Fibroblast of skin of back (primary cell): ENCODE measurements at regions not wholly inside any gene's neighbourhood (a gene's known extent, or its start where the extent isn't known, plus 50 kb on each side); places are given as distances from the start of the nearest gene placed in this dataset.

Experiments
- DNase-seq: peaks from one replicate; pipeline ENCODE4 v3.0.0-alpha.2; 2013

DNA sequence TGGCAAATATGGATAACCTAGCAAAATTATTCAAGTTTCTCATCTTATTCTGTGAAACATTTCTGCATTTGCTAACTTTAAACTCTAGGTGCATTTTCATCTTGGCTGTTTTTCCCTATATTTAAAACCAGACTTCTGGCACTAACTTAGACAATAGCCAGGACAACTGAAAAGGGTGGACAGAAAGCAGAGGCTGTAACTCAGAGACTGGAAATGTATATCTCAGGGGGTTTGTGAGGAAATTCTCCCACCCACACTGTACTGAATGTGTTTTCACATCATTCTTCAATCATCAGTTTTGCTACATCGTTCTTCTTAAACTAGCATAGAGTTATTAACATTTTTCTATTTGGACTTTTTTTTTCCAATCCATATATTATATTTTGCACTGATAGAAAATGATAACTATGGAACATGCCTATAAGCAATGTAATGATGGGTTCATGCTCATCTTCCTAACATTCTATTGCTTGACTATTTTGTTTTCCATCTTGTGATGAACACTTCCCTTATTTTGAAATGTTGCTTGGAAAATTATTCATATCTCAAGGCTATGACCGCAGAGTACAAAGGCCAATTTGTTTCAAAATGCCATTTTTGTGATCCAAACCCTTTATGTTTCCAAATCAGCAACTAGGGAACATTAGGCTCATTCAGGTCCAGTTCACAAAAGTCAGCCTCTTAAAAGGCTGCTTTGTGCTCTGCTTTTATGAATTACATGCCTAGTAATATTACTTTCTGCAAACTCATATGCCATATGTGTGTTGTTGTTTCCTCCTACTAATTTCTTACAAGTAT lies 125.8 kb upstream of the CDH19 start:
- DNase-seq: no peak

DNA sequence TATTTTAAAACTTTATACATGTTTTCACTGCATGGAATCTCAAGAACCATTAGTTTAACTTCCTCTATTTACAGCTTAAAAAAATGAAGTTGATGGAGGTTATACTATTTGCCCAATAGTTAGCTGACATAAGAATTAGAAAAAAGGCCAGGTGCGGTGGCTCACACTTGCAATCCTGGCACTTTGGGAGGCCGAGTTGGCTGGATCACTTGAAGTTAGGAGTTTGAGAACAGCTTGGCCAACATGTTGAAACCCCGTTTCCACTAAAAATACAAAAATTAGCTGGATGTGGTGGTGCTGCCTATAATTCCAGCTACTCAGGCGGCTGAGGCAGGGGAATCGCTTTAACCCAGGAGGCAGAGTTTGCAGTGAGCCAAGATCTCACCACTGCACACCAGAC lies 125.1 kb upstream of the CDH19 start:
- no peak for DNase-seq

DNA sequence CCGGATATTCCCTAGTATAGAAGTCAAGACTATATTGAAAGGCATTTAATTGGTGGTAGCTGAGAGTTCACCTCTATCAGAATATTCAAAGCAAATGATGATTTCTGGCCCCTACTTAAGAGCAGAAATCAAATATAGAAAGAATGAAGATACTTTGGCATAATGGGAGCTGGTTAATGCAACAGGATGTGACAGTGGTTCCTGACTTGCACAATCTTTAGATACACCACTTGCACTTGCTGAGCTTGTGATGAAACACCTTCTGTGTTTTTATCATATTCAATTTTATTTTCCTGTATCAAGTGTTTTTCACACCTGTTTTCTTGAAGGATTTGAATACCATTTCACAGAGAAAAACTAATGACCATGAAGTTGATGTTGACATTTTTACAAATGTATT lies 124.1 kb upstream of the CDH19 start:
- DNase-seq: no peak

DNA sequence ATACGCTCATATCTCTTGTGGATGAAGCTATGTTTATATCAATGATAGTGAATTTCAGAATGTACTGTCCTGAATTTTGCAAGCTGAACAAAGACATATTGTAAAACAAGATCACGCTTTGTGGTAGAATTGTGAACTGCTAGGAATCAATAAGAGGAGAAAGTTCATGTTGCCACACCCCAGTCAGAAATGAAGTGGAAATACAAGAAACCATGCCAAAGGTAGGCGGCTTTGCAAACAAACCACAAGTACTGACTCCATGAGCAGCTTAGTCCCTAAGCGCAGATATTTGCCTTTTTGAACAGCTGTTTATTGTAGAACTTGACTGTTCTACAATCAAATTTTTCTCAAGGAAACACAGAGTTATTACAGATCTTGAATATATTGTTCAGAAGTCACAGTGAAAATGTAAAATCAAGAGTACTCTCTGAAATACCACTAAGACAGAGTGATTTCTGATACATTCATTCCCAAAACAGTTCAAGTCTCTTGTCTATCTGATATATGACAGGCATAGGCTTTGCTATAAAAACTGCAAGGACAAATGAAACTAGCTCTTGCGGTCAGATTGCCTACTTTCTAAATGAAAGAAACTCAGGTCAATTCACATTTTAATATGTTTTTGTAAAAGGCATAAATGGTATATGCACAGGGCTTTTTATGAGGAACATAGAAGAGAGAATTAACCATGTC lies 120.9 kb upstream of the CDH19 start:
- no peak for DNase-seq

DNA sequence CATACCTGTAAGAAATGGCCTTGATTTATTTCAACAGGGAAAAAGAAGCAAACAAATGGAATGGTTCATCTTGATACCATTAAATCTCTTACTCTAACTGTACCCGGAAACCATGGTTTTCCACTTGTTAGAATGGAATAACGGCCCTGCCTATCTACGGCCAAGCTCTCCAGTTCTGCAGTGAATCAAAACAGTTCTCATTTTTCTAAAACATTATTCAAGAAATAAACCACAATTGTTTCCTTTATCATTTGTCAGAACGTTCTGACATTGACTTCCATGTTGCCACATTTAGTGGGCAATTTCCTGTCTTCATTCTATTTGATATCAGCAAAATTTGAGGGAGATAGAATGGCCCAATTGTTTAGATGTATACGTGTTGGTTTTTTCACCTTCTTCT lies 118.8 kb upstream of the CDH19 start:
- DNase-seq: no peak

DNA sequence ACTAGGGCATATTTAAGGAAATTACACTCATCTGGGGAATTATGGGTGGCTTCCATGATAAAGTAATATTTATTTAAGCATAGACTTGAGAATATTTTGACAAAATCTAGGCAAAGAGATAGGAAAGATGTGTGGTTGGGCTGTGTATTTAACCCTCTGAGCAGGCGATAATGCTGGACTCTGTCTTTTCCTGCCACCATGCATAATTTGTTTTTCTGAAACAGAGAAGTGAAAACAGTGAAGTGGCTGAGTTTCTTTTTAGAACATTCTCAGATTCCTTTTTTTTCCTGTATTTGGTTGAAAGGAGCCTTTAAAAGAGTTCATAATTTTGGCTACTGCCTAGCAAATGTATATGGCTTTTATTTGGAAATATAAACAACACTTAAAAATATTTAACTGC lies 104.8 kb upstream of the CDH19 start:
- no peak for DNase-seq

DNA sequence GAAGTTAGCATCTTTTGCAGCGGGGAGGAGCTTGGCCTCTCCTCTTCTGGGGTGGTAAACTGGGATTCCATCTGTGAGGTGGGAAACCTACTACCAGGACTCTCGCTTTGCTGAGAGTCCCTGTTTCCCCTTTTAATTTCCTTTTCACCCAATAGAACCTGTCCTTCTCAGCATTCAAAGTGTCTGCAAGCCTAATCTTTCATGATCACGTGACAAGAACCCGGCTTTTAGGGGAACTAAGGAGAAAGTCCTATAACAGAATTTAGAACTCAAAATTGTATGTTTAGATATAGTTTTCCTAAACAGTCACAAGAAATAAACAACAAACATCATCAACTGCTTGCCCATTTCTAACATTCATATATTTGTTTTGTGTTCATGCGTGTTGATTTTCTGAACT lies 103.6 kb upstream of the CDH19 start:
- no peak for DNase-seq

DNA sequence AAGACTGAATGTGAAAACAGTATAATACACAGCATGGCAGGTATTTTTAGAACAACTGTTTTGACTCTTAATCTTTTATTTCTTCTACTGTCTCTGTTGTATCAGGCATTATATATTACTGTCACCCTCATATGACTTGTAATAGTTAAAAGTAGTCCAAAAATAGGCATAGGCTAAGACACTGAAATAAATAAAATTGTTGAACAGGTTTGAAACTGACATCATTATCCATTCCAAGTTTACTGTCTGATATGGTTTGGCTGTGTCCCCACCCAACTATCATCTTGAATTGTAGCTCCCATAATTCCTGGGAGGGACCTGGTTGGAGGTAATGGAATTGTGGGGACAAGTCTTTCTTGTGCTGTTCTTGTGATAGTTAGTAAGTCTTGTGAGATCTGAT lies 91.4 kb upstream of the CDH19 start:
- no peak for DNase-seq

DNA sequence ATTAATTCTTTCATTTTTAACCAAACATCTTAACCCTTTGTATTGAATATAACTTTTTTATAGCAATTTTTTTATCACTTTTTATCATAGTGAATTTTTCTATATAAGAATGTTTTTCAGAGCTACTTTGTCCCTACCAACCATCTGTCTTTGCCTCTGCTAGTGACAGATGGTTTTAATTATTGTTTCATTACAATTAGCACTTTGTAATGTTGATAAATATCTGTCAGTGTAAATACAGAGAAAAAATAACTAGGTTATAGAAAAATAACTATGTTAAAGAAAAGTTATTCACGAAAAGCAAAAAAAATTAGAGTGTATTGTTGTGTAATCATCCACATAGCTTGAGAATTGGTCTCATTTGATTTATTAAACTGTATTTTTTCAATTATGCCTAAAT lies 91.0 kb upstream of the CDH19 start:
- no peak for DNase-seq

DNA sequence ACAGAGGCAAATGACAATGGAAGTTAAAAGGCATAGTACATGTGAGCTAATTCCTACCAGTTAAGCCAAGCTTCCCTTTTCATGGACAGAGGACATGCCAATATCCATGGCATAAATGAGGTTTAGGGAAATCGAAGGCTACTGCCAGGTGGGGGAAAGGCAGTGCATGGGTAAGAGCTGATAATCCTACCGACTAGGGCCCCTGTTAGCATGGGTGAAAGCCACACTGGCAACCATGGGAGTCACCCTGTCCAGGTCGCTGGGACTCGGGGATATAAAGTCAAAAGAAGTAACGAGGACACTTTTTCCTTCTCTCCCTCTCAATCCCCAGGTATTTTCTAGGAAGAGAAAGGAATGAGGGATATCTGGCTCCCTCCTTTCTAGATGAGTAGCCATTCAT lies 83.7 kb upstream of the CDH19 start:
- no peak for DNase-seq

DNA sequence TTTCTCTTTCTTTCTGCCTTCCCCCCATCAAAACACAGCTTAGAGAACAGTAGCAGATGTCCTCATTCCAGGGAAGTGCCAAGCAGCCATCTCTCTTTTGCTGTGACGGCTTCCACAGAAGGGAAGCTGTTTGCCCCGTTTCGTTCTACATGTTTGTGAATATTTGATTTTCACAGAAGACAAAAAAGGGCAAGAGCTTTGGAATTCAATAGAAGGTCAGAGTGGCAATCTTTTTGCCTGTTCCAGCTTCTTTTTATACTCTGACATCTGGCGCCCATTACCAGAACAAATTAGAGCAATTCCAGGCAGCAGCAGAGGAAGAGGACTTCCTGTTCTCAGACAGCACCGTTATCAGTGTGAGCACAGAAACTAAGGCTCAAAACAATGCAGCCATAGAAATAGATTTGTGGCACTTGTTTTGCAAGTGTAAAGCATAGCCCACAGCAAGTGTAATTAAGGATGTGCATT lies 79.0 kb upstream of the CDH19 start:
- peak; percentile 0 for DNase-seq

DNA sequence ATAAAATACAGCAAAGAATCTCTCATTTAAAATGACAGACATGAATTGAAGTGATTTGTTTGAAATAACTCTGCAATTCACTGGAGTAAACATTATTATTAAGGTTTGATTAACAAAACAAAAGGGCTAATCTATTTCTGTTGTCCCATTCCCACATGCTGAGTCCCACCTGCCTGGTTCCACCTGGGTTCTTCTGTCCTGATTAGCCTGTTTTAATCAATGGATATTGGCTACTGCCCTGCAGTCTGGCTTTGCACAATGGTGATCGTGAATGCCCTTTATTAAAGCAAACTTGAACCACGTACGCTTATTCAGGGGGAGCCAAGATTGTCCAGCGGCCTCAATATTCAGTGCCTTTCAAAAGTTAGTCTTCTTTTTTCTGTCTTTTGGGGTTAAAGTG lies 72.8 kb upstream of the CDH19 start:
- DNase-seq: no peak

DNA sequence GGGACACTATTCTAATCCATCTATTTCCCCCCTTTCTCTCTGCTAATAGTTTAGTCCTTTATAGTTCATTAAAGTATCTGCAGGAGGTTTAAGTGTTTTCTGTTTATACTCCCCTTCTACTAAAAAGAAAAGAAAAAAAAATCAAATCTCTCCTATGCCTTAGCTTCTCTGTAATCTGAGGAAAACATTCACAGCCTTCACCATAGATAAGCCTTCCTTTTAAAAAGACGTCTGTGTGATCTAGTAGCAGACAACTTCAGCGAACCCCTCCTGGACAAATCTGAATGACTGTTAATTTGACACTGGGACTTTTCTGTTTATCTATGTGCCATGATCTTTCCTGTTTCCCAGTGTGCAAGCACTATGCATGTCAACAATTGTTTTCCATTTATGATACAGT lies 70.4 kb upstream of the CDH19 start:
- DNase-seq: no peak

DNA sequence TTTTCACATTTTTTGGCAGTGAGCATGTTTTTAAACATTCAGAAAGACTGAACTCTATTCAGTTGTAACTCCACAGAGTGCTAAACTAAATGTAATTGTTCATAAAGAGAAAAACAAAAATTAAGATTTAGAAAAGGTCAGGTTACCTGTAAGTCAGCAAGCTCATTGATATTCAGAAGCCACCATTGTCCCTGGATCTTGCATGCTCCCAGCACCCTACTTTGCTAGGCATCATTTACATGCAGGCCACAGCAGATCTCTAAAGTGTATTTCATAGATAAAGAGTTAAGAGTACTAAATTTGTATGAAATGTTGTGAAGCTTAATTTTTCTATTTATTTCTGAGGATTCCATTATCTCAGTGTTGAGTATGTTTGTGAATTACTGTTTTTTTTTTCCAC lies 64.8 kb upstream of the CDH19 start:
- no peak for DNase-seq

DNA sequence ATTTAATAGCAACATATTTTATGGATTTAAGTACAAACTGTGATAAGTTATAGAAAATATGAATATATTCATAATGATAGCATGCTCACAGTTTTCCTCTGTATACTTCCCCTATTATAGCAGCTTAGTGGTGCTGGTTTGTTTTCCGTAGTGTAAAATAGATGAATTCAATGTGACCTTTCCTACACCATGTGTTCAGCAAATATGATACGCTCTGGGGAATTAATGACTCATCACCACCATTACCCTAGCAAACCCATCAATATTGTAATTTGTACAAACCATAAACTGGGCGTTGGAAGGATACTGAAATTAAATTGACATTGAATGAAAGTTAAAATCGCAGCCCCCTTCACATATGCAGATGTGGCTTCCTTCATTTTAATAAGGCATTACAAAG lies 58.7 kb upstream of the CDH19 start:
- DNase-seq: no peak

DNA sequence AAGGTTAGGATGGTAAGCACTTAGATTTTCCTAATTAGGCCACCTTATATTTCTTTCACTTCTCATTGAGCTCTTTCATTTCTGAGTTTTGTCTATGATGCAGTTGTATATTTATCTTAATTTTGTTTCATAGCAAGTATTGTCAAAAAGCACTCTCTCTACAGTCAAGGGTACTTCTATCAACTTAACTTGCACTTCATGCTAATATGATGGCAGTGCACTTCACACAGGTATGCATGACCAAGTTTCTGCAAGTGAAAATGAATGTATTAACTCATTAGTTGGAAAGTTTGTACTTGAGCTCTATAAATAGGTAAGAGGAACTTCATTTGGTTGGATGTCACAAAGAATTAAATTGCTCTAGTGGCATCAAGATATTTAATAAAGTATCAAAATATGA lies 51.5 kb upstream of the CDH19 start:
- no peak for DNase-seq
